A673 (cell line): ENCODE measurements at regions not wholly inside any gene's neighbourhood (a gene's known extent, or its start where the extent isn't known, plus 50 kb on each side); places are given as distances from the start of the nearest gene placed in this dataset.

Source experiments
- CTCF ChIP-seq: fragments of 300-800, 200-600 bp; sonication (generic); conservative IDR thresholded peaks from 2 replicates; pipeline ENCODE4 v1.5.1; 2017; ENCODE audit warnings: low read depth, mild to moderate bottlenecking, antibody characterized with exemption, low read length, moderate library complexity, mixed read lengths
- EZH2 ChIP-seq: fragments of 200-600 bp; sonication (generic); IDR thresholded peaks from 2 replicates; pipeline ENCODE4 v1.6.1; 2017; ENCODE audit warnings: borderline replicate concordance, low read depth, mild to moderate bottlenecking, mixed read lengths, antibody characterized with exemption, low read length; ENCODE audit not compliant: poor library complexity, severe bottlenecking

DNA sequence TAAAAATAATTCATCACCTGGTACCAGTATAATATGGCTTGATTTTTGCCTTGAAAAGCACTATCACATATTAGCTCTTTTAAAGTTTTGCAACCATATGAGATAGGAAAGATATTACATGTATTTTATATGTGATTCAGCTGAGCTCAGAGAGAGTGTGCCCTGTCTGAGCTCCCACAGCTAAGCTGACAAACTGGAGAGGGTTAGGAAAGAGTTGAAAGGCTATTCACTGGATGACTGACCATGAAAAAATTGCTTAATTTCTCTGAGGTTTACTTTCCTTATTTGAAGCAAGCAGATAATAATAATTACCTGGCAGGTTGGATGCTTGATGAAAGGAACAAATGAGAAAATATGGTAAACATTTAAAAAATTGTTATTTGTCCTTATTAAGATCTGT, 97.4 kb upstream of the CCDC80 start:
- TF ChIP-seq CTCF (no peak), EZH2 (no peak)
